Activated B cell treated with CpG ODN at 0.5 μM for 24 hours (primary cell): ENCODE measurements at regions not wholly inside any gene's neighbourhood (a gene's known extent, or its start where the extent isn't known, plus 50 kb on each side); places are given as distances from the start of the nearest gene placed in this dataset.

Source experiments
- ATAC-seq: fragments of 200-7000 bp; cut with Tn5 transposase; one replicate; pipeline ENCODE4 v1.10.0; 2021; ENCODE audit warnings: low read depth, mild to moderate bottlenecking, moderate library complexity
- CTCF ChIA-PET: fragments of 350-600 bp; sonication (Branson Sonifier 250); formaldehyde crosslinking; loops from one replicate; lab custom pipeline; 2021; ENCODE audit warnings: antibody characterized with exemption; lab: Charles Lee
- POLR2A ChIA-PET: fragments of 350-600 bp; sonication (Branson Sonifier 250); formaldehyde crosslinking; loops from one replicate; lab custom pipeline; 2021; ENCODE audit warnings: antibody characterized with exemption; lab: Charles Lee
- DNase-seq: peaks from one replicate; pipeline ENCODE4 v3.0.0; 2022
- H3K27ac Mint-ChIP-seq: one replicate; pipeline ENCODE4 v1.8.0; 2020; ENCODE audit warnings: mixed read lengths
- H3K27me3 Mint-ChIP-seq: one replicate; pipeline ENCODE4 v1.8.0; 2021; ENCODE audit warnings: mixed read lengths
- H3K36me3 Mint-ChIP-seq: one replicate; pipeline ENCODE4 v1.8.0; 2021; ENCODE audit warnings: low read depth, mixed read lengths
- H3K4me1 Mint-ChIP-seq: one replicate; pipeline ENCODE4 v1.8.0; 2021; ENCODE audit warnings: mixed read lengths
- H3K4me3 Mint-ChIP-seq: one replicate; pipeline ENCODE4 v1.8.0; 2020; ENCODE audit warnings: mild to moderate bottlenecking, mixed read lengths
- H3K9me3 Mint-ChIP-seq: one replicate; pipeline ENCODE4 v1.8.0; 2020; ENCODE audit warnings: mixed read lengths
- CTCF ChIP-seq: fragments of 200-600 bp; IDR thresholded peaks from one replicate; pipeline ENCODE4 v1.8.0; 2022; ENCODE audit warnings: antibody characterized with exemption, mild to moderate bottlenecking
- intact Hi-C: fragments of 100-400 bp; cut with micrococcal nuclease; formaldehyde crosslinking; loops from one replicate; pipeline ENCODE4 v1.15.1; 2024

DNA sequence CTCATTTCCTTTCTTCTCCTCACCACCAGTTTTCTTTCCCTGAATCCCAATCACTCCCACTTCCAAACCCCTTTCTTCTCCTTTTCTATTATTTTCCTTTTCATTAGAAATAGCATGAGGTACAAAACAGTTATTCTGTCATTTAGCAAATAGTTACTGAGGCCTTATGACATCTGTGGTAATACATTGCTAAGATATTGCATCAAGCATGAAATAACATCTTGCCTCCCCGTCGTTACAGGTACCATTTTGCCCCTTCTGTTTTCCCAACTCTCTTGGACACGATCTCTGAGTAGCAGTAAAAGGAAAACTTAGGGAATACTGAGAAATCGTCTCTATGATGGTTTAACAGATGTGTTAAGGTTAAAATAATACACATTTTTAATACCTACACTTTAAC is 175.8 kb upstream of the SOX5 start:
- ATAC-seq, result no peak
- no peak for TF ChIP-seq CTCF
- H3K27me3 Mint-ChIP-seq, result no peaks in the 10 kb centered on the region
- ChIA-PET CTCF (no interaction called here), POLR2A (no interaction called here)
- intact Hi-C loops, result no loop called here
- H3K9me3 Mint-ChIP-seq, result no peaks in the 10 kb centered on the region
- DNase-seq, result no peak
- peaks cover 12% of the 10 kb centered on the region for H3K4me1 Mint-ChIP-seq
- no peaks in the 10 kb centered on the region for H3K36me3 Mint-ChIP-seq
- H3K27ac Mint-ChIP-seq, result no peak overlapping the region
- H3K4me3 Mint-ChIP-seq, result no peak overlapping the region

DNA sequence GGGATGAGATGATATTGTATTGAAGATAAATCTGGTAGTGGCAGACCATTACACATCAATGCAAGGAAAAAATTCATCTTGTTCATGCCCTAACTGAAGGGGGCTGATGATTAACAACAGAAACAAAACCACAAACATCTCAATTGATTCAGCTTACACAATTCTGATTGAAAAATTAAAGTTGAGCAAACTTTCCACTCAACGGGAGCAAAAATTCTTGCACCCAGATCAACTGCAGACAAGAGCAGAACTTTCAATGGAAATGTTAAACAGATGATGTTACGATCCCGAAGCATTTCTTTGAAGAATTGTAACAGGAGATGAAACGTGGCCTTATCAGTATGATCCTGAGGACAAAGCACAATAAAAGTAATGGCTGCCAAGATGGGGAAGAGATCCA is 172.4 kb upstream of the SOX5 start:
- DNase-seq (no peak), ATAC-seq (no peak)
- Mint-ChIP-seq H3K9me3 (no peaks in the 10 kb centered on the region), H3K27me3 (no peaks in the 10 kb centered on the region), H3K27ac (no peak overlapping the region), H3K36me3 (no peaks in the 10 kb centered on the region), H3K4me1 (no peaks in the 10 kb centered on the region), H3K4me3 (no peak overlapping the region)
- ChIA-PET POLR2A (interaction anchor here (0.6 kb wide), 1 partner anchor 630 kb away, joined by 4 read pairs; no protein-coding TSS in a partner anchor), CTCF (no interaction called here)
- intact Hi-C loops, result no loop called here
- TF ChIP-seq CTCF, result no peak

DNA sequence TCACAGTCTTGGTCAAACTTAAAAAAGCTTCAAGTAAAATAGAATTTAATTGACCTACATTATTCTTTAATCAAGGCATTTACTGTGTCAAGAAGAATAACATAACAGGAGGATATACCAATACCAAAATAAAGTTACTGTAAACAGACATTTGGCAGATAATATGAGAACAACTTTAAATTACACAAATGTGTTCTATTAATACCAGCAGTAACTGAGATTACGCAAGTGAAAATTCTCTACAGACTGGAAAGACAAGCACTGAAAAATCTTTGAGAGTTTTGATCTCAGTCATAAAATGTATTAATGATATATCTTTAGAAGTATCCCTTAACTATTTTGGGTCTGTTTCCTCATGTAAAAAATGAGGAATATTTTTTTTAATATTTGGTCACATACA is 169.2 kb upstream of the SOX5 start:
- no peak for TF ChIP-seq CTCF
- intact Hi-C loops, result no loop called here
- no peak overlapping the region for H3K4me3 Mint-ChIP-seq
- H3K4me1 Mint-ChIP-seq, result no peaks in the 10 kb centered on the region
- no peaks in the 10 kb centered on the region for H3K27me3 Mint-ChIP-seq
- no peak overlapping the region for H3K27ac Mint-ChIP-seq
- CTCF ChIA-PET, result no interaction called here
- no peak for ATAC-seq
- no peak for DNase-seq
- H3K36me3 Mint-ChIP-seq, result no peaks in the 10 kb centered on the region
- no peaks in the 10 kb centered on the region for H3K9me3 Mint-ChIP-seq
- POLR2A ChIA-PET, result interaction anchor here (0.8 kb wide), 1 partner anchor 11 kb away, joined by 15 read pairs; no protein-coding TSS in a partner anchor

- ATAC-seq (no peak), DNase-seq (no peak)
- Mint-ChIP-seq H3K36me3 (no peaks in the 10 kb centered on the region), H3K27ac (no peak overlapping the region), H3K4me1 (no peaks in the 10 kb centered on the region), H3K4me3 (no peak overlapping the region), H3K9me3 (no peaks in the 10 kb centered on the region), H3K27me3 (no peaks in the 10 kb centered on the region)
- TF ChIP-seq CTCF, result no peak
- intact Hi-C loops, result no loop called here
- ChIA-PET CTCF (no interaction called here), POLR2A (no interaction called here)
Observed at GRCh38 chr12:24116548-24116947, 167.1 kb upstream of the SOX5 start.

- intact Hi-C loops, result no loop called here
- Mint-ChIP-seq H3K27me3 (no peaks in the 10 kb centered on the region), H3K4me1 (peaks cover 5% of the 10 kb centered on the region), H3K4me3 (no peak overlapping the region), H3K27ac (no peak overlapping the region), H3K36me3 (no peaks in the 10 kb centered on the region), H3K9me3 (no peaks in the 10 kb centered on the region)
- POLR2A ChIA-PET, result interaction anchor here (0.7 kb wide), 1 partner anchor 14 kb away, joined by 3 read pairs; no protein-coding TSS in a partner anchor
- DNase-seq (no peak), ATAC-seq (no peak)
- no peak for TF ChIP-seq CTCF
- CTCF ChIA-PET, result no interaction called here
Observed at GRCh38 chr12:24113701-24114100, 164.2 kb upstream of the SOX5 start.
